Testis (tissue), 2 donors: ENCODE measurements at regions not wholly inside any gene's neighbourhood (a gene's known extent, or its start where the extent isn't known, plus 50 kb on each side); places are given as distances from the start of the nearest gene placed in this dataset.

Experiments used
- DNase-seq: peaks from one replicate; pipeline ENCODE4 v3.0.0-alpha.2; 2019
- H3K27ac ChIP-seq, 2 donors: fragments of 200-600 bp; sonication (generic); one replicate each; pipeline ENCODE4 v1.5.1; 2019
- H3K27me3 ChIP-seq: fragments of 200-600 bp; sonication (generic); one replicate; pipeline ENCODE4 v1.5.1; 2019
- H3K36me3 ChIP-seq: fragments of 200-600 bp; sonication (generic); one replicate; pipeline ENCODE4 v1.5.1; 2017; ENCODE audit warnings: low read depth; ENCODE audit errors: missing control alignments
- H3K4me1 ChIP-seq: fragments of 200-600 bp; sonication (generic); one replicate; pipeline ENCODE4 v1.5.1; 2019
- H3K4me3 ChIP-seq, 2 donors: fragments of 200-600 bp; sonication (generic); one replicate each; pipeline ENCODE4 v1.5.1; 2017 to 2019
- H3K9me3 ChIP-seq: fragments of 200-600 bp; sonication (generic); one replicate; pipeline ENCODE4 v1.5.1; 2017
- CTCF ChIP-seq, 3 experiments: fragments of 450-650 bp in 2 of 3; fragments of 200-600 bp in 1 of 3; sonication (generic) in 1 of 3; IDR thresholded peaks; one replicate each; pipeline ENCODE4 v1.5.1; 2016 to 2019; ENCODE audit warnings: antibody characterized with exemption in 3 of 3, mild to moderate bottlenecking in 2 of 3, moderate library complexity in 1 of 3
- POLR2A ChIP-seq: fragments of 450-650 bp; IDR thresholded peaks from one replicate; pipeline ENCODE4 v1.6.1; 2017; ENCODE audit warnings: antibody characterized with exemption, mild to moderate bottlenecking, moderate library complexity
- WGBS, 2 donors: methylation state at CpG; one replicate each; pipeline ENCODE4 v1.1.5; 2018; 5-methylcytosine and 5-hydroxymethylcytosine counted together
- intact Hi-C: fragments of 100-400 bp; cut with DNase I; formaldehyde crosslinking; loops from one replicate; pipeline ENCODE4 v1.15.1; 2023; ENCODE audit warnings: low total_unique reads

- no peak for DNase-seq
- 83 to 94% methylated on average over 6 of the region's 6 CpGs for WGBS, 2 donors
- Histone ChIP-seq H3K27me3 (no peaks in the 10 kb centered on the region), H3K27ac (no peak overlapping the region), H3K4me3 (no peak overlapping the region), H3K9me3 (no peaks in the 10 kb centered on the region), H3K36me3 (no peaks in the 10 kb centered on the region), H3K4me1 (no peaks in the 10 kb centered on the region)
- intact Hi-C loops = no loop called here
- TF ChIP-seq POLR2A = no peak
- no peak for TF ChIP-seq CTCF (IDR thresholded peaks at IDR 0.05)
These were observed 109.7 kb downstream of the MFSD1 start for GRCh38 chr3:158911586-158911985.

GRCh38 chr3:158912188-158912587 lies 110.3 kb downstream of the MFSD1 start:
- WGBS, 2 donors = 89 to 92% methylated on average over 3 of the region's 3 CpGs
- Histone ChIP-seq H3K27me3 (no peaks in the 10 kb centered on the region), H3K36me3 (no peaks in the 10 kb centered on the region), H3K4me3 (no peak overlapping the region), H3K9me3 (no peaks in the 10 kb centered on the region), H3K27ac (no peak overlapping the region), H3K4me1 (no peaks in the 10 kb centered on the region)
- no peak for DNase-seq
- intact Hi-C loops = no loop called here
- TF ChIP-seq CTCF (IDR thresholded peaks at IDR 0.05) (no peak), POLR2A (no peak)

- intact Hi-C loops = no loop called here
- no peak overlapping the region for H3K4me3 ChIP-seq
- no peak for DNase-seq
- no peaks in the 10 kb centered on the region for H3K36me3 ChIP-seq
- no peak overlapping the region for H3K27ac ChIP-seq
- 91 to 93% methylated on average over 6 of the region's 6 CpGs for WGBS, 2 donors
- H3K27me3 ChIP-seq = no peaks in the 10 kb centered on the region
- H3K9me3 ChIP-seq = no peaks in the 10 kb centered on the region
- TF ChIP-seq POLR2A = no peak
- TF ChIP-seq CTCF (IDR thresholded peaks at IDR 0.05) = no peak
- H3K4me1 ChIP-seq = no peaks in the 10 kb centered on the region
These were observed 110.8 kb downstream of the MFSD1 start for GRCh38 chr3:158912621-158913020.

GRCh38 chr3:158916111-158916510 lies 114.3 kb downstream of the MFSD1 start:
- Histone ChIP-seq H3K27me3 (no peaks in the 10 kb centered on the region), H3K27ac (no peak overlapping the region), H3K36me3 (no peaks in the 10 kb centered on the region), H3K9me3 (no peaks in the 10 kb centered on the region), H3K4me3 (no peak overlapping the region), H3K4me1 (no peaks in the 10 kb centered on the region)
- intact Hi-C loops = no loop called here
- no peak for DNase-seq
- TF ChIP-seq CTCF (IDR thresholded peaks at IDR 0.05) (no peak), POLR2A (no peak)
- 92 to 94% methylated on average over 4 of the region's 4 CpGs for WGBS, 2 donors

GRCh38 chr3:158918008-158918407 lies 116.2 kb downstream of the MFSD1 start:
- Histone ChIP-seq H3K4me1 (no peaks in the 10 kb centered on the region), H3K4me3 (no peak overlapping the region), H3K27ac (no peak overlapping the region), H3K27me3 (no peaks in the 10 kb centered on the region), H3K9me3 (no peaks in the 10 kb centered on the region), H3K36me3 (no peaks in the 10 kb centered on the region)
- intact Hi-C loops = no loop called here
- TF ChIP-seq CTCF (IDR thresholded peaks at IDR 0.05) (peak in 1 of 3 experiments; percentile 35), POLR2A (no peak)
- 21 to 37% methylated on average over 3 of the region's 3 CpGs for WGBS, 2 donors
- DNase-seq = peak; percentile 59
